Stimulated activated CD8-positive, alpha-beta memory T cell treated with anti-CD3 and anti-CD28 coated beads, Interleukin-7, amount 100 ng/mL, for 48 hours (primary cell): ENCODE measurements at regions not wholly inside any gene's neighbourhood (a gene's known extent, or its start where the extent isn't known, plus 50 kb on each side); places are given as distances from the start of the nearest gene placed in this dataset.
"Not testable (repeated sequence)": the region's sequence is repeated elsewhere in the genome, so short reads cannot be mapped to it uniquely, and the experiment has no call there.

Experiments
- DNase-seq, 2 donors: peaks; one replicate each; pipeline ENCODE4 v3.0.0-alpha.2; 2020; ENCODE audit warnings: low read depth in 1 of 2; ENCODE audit errors: extremely low read depth in 1 of 2

DNA sequence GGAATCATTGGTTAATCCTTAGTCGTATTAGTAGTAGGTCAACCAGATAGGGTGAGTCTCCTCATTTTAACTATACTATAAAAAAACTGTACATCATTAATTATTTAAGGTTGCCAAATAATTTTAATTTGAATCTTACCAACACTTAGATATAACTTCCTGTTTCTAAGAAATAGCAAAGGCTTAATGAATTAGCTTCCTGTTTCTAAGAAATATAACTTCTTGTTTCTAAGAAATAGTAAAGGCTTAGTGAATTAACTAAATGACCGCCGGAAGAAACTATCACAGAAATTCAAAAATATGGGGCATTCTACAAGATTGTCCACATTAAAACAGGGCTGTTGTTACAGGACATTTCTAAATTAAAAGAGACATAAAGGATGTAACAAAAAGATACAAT lies 392.9 kb upstream of the FOXG1 start:
- DNase-seq: no peak

DNA sequence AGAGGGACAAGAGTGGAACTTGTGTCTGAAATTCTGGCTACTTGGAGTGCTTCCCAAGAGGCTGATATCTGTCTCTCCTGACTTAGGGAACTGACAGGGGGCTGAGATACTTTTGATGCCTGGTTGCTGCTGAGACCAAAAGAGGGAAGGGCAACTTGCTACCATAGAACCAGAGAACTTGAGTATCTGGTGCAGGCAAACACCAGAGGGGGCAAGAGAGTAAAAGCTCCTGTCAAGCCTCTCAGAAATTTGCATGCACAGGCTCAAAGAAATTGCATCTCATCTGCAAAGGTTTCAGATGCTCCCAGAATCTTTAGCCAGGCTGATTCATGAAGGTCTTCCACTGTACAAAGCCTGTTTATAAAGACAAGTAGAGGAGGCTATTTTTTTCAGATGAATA lies 391.3 kb upstream of the FOXG1 start:
- DNase-seq: no peak

DNA sequence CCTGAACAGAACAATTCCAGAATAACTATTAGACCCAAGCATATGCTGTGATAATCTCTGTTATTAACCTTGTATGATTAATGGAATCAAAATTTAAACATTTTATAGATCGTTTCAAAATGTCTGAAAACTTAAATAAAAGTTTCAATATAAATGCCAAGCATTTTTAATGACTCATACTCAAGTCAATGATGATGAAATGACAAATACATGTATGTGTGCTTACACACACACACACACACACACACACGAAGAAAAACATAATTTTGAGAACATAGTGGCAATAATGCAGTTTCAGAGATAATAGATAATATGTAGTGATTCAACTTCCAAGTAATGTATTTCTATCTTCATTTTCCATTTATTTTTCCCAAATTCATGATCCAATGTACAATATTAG lies 384.9 kb upstream of the FOXG1 start:
- DNase-seq: no peak

DNA sequence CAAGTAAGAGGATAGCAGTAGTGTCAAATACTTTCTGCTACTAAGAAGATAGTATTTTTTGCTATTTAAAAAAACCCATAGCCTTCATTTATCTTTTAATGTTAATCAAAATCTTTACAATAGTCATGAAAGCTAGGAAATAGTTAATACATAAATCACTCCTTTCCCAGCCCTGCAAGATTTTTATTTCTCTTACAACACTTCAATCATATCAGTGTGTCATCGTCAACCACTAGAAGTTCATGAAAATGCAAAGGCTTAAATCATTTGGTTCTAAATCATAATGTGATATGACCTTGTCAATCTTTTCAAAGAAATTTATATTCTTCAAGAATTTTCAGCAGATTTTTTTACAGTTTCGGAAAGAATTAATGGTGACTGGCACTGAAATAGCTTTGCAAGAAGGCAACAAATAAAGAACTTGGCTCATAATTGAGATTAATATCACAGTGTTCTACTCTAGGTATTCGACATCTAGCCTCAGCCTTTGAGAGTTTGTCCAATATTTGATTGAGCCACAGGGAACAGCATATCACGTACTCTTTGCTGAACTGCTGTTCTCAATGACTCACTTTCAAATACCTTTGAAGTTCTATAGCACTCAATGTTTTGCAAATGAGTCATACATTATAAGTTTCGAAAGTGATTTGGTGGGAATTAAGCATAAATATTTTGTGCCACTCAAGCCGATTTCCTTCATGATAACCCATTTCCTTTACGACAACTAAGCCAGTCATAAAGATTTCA lies 384.0 kb upstream of the FOXG1 start:
- DNase-seq: no peak

DNA sequence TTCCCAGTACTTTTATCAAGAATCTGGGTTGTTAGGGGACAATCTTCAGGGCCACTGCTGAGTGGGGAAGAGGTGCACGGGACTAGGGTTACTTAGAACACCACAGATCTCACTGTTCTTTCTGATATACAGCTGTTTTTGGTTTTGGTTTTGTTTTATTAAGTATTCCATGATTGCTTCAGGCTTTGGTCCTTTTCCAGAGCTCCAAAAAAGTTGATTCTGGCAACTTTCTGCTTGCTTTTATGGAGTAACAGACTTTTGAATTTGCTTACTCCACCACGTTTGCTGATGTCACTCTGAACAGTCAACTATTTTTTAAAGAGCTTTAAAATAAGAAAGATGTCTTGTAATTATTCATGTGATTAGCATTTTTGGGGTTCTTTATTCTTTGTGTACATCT lies 368.1 kb upstream of the FOXG1 start:
- no peak for DNase-seq

DNA sequence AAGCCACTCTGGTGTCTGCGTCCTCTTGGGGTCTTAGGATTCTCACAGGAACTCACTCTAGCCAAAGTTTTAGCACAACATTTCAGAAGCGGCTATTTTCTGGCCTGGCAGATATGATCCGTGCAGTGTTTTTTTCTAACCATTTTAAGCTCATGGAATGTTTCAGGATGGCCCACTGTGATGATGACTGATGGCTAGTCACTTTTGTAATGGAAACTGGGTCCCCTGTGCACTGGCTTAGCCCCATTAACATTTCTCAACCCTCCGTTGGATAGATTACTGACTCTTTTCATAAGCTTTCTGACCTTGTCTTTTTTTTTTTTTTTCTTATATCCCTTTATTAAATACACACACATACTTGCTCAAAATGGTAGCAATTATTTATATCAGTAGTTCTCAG lies 364.9 kb upstream of the FOXG1 start:
- not testable (repeated sequence) for DNase-seq

DNA sequence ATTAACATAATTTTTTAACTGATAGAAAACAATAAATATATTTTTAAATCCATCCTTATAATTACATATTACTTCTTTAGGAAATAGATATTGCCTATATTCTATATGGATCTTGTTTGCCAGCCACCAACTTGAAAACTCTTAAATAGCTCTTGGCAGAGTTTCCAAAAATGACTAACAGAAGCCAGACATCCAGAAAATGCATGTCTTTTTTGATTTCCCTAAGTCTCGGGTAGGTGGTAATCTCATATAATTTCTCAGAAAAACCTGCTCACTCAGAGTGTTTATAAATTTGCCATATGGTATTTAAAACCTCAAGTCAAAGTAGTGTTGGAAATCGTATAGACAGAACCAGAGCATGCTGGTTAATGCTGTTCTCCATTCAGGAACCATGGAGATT lies 360.4 kb upstream of the FOXG1 start:
- DNase-seq: no peak

DNA sequence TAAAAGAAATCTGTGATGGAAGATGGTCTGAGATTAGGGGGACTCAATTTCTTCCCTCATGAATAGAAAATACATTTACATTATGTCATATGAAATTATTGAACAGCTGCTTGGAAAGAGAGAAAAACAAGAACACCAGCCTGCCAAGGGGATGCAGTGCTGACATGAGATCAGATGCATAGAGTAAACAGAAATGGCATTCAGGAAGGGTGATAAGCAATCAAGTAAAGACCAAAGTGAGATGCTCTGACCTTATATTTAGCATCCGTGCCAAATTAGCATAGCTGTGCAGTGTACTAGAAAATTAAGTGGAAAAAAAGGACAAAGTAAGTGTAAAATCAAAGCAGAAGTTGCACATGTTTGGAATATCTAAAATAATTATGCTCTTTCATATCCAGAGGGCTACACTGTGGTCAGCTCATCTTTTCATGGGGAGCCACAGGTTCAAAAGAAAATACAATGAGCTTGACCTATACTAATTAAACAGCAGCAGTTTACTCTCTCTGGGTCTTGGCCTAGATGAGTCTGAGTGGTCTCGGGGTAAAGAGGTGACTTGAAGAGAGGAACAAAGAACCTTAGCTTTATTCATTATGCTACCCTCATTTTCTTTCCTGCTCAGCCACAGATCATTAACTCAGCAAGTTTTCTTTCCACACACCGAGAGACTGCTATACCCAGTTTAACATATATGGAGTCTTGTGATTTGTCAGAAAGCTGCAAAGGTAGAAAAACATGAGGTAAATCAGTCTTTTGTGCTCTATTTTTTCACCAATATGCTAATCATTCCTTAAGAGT lies 359.4 kb upstream of the FOXG1 start:
- DNase-seq: no peak

DNA sequence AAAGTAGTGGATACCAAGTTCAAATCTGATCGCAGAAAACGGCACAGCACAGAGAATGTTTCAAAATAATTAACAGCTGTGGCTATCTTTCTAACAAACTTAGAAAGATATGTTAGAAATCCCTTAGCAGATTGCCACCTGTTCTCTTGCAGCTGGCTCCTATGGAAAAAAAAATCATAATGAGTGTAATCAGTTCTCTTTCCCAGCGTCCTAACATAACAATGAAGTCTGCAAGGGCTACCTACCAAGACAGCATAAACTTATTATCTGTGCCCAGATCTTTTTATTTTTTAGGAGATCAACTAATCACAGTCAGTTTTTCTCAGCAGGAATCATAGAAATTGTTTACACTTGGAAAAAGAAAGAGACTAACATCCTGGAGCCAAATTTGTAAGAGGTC lies 358.6 kb upstream of the FOXG1 start:
- no peak for DNase-seq

DNA sequence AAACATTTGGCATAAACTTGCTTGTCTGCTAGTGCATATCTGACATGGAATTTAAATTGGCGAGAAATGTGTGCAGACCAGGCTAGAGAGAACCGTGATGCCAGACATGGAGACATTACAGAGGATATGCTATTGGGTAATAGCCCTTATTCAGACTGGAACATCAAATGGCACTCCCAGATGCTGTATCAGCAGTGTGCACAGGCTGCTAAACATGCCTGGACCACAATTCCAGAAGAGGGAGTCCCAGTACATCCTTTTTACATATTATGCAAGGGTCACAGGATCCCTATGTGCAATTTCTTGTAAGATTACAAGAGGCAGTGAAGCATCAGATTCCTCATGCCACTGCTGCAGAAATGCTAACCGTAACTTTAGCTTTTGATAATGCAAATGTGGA lies 354.5 kb upstream of the FOXG1 start:
- DNase-seq: no peak

DNA sequence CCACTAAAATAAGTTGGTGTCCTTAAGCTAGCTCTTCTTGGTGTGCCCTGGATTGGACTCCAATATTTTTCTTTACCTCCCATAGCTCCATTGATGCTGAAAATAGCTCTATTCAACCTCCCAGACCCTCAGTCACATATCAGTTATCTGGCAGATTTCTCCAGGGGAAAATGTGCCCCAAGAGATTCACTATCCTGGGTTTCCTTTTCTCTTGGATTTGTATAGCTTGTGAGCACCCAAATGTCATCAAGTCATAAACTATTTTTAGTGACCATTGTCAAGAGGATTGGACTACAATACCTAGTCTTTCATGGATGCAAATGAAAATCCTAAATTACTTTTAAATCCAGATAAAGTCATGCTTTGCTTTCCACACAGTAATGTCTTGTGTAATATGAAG lies 339.6 kb upstream of the FOXG1 start:
- DNase-seq: no peak

DNA sequence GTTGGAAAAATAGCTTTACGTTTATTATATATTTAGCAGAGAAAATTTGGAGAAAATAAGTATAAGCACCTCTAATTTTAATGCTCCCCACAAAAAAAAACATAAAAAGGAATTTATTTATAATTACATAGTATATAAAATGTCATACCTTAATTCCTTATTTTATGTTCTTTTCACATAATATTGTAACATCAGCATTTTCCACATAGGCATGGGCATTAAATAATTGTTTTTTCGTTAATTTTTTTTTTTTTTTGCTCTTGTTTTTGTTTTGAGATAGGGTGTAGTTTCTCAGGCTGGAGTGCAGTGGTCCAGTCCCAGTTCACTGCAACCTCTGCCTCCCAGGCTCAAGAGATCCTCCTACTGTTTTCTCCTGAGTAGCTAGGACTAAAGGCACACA lies 329.8 kb upstream of the FOXG1 start:
- DNase-seq: no peak

DNA sequence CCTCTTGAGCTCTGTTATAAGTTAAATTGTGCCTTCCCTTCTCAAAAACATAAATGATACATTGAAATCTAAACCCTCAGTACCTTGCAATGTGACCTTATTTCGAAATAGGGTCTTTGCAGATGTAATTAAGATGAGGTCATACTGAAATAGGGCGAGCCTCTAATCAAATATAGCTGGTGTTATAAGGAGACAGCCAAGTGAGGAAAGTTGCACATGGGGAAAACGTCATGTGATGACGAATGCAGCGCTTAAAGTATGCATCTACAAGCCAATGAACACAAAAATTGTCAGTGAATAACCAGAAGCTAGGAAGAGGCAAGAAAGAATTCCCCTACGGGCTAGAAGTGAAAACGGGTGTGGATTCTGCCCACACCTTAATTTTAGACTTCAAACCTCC lies 305.2 kb upstream of the FOXG1 start:
- no peak for DNase-seq

DNA sequence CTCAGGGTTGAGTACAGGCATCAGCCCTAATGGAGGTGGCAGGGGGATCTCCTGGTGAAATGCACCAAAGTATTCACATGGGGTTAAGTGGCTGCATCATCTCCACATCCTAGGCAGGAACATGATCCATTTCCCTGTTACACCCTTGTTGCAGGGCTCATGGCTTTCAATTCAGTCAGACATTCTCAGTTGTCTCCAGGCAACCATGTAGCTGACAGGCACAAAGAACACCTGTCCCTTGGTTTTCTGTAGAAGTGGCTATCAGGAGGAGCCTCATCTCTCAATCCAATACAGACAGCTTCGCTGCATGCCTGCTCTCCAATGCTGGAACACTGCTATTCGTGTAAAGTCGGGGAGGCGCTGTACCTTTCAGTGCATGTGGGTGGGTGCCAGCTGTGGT lies 299.0 kb upstream of the FOXG1 start:
- no peak for DNase-seq

DNA sequence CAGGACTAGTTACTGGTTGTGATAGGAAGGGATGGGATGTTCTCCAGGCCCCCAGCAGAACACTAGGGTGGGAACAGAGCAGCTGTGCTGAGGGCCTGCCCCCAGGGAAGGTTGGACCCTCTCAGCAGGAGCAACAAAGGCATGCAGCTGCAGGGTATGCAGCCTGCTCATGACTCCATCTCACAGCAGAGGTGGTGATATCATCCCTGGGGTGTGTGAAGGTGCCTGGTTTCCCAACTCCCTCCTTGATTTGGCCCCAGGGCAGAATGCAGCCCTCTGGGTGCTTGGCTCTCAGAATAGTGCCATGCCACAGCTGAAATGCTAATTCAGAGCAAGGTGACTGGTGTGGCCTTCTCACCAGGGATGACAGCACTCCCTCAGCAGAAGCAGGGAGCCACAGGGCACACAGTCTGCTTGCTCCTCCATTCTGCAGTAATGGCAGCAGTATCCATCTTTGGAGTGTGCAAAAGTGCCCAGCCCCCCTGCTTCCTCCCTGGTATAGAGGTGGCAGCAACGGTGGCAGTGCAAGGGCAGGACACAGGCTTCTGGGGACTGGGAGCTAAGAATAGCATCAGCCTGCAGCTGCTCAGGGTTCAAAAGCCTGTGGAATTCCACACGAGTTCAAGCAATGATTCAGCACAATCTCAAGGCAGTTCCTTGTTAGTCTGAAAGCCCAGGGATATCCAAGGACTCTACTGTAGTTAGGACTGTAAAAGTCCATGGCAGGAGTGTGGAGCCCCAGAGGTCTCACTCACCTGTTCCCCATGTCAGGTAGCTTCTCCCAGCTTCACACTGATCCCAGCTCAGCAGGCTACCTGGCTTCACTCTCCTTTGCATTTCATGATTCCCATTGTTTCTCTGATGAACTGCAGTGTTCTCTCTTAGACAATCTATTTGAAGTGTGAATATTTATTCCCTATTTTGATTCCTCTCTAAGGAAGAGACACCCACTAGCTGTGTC lies 298.1 kb upstream of the FOXG1 start:
- DNase-seq: no peak

DNA sequence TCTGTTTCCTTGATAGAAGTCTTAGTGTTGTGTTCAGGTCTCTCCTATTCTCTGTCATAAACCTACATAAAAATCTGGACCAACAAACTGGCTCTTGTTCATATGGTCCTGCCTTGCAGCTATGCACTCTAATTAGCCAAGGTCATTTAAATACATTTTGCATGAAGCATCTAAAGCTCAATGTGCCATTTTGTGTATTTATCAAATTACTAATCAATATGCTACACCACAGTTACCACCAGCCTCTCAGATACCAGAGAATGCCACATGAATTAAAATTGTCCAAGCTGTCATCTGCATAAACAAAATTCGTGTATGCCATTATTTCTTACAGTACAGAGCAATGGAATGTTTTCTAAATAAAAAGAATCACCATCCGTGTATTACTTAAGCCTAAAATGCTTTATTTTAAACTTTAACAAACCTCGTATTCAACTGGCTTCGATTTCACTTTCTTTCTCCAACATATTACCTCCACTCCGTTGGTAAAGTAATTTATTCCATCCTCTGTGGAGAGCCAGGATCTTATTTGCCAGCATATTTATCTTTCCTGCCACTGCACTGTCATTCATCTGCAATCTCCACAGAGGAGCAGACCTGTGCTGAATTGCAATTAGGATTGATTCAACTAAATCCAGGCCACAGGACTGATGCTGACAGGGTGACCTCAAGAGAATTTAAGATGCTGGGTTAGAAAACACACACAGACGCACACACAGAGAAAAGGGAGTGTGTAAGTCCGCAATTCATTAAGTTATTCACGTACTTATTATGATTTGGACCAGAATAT lies 284.1 kb upstream of the FOXG1 start:
- DNase-seq: no peak

DNA sequence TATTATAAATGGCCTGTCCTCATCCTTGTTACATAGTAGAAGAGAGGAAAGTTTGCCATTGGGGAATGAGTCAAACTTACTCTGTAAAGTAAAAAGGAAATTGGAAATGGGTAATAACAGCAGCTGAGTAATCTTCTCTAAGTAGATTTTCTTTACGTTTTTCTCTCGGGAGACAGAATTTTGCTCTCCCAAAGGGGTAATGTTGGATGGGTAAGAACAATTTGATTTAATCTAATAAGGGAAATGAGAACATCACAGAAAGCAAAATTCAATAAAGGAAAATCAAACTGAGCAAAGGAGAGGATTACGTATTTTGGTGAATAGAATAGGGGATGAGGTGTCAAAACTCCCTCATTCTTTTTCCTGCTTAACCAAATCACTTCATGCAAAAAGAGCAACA lies 283.1 kb upstream of the FOXG1 start:
- DNase-seq: no peak

DNA sequence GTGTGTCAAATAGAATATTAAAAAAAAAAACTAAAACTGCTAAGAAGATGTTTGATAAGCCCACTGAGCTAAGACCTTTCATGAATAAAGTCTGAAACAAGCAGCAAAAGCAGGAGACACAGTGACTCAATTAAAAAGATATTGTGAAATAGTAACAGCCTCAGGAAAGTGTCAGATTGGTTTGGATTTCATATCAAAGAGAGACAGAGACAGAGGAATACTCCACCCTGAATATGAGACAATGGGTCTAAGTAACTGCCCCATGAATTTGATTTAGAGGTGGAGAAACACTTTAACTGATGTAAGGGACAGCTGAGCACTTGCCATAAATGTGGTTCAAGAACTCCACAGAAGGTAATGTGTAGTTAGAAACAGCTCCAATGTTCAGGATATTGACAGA lies 277.9 kb upstream of the FOXG1 start:
- no peak for DNase-seq

DNA sequence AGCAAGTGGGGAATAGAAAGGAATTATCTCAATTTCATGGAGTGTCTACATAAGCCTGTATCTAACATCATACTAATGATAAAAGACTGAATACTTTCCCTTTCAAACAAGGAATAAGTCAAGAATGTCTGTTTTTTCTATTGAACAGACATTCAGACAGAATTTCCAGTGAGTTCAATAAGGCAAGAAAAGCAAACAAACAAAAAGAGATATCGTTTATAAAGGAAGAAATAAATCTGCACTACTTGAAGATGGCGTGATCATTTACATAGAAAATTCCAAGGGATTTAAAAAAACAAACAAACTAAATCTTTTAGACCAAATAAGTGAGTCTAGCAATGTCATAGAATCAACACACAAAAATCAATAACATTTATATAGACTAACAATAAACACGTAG lies 273.1 kb upstream of the FOXG1 start:
- no peak for DNase-seq

DNA sequence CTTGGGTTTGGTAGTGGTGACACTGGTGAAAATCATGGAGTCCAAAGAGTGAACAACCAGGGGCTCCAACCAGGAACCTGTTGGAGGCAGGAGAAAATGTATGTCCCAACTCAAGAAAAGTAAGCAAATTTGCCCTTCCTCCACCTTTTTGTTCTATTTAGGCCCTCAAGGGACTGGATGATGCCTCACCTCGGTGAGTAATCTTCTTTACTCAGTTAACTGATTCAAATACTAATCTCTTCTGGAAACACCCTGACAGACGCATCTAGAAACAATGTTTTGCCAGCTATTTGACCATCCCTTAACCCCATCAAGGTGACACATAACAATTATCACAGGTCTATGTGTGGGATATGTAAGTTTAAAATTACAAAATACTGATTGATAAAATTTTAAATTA lies 272.4 kb upstream of the FOXG1 start:
- DNase-seq: no peak

DNA sequence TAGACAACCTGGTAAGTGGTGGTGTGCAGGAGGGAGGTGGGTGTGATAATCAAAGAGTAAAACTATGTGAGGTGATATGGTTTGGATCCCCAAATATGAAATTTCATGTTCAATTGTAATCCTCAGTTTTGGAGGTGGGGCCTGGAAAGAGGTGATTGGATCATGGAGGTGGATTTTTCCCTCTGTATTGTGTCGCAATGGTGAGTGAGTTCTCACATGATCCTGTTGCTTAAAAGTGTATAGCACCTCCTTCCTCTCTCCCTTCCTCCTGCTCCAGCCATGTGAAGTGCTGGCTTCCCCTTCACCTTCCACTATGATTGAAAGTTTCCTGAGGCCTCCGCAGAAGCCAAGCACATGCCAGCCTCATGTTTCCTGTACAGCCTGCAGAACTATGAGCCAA lies 270.2 kb upstream of the FOXG1 start:
- DNase-seq: no peak
